ENCODE measurements at regions not wholly inside any gene's neighbourhood (a gene's known extent, or its start where the extent isn't known, plus 50 kb on each side); places are given as distances from the start of the nearest gene placed in this dataset.

DNA sequence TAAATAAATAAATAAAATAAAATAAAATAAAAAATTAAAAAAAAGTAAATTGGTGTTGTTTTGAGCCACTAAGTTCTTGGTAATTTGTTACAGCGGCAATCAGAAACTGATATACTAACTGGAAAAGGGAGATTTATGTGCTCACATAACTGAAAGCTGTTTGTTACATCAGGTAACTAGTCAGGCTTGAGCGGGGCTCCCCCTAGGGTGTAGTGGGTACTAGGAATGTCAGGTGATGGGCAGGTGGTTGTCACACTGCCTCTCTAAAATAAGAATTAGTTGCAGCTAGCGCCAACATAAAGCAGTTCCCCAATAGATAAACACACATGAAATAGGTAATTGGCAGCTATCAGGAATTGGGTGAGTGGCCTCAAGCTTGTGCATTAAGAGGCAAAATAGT, 1336.9 kb downstream of the XPNPEP1 start:
- TF ChIP-seq, protein P1, sequence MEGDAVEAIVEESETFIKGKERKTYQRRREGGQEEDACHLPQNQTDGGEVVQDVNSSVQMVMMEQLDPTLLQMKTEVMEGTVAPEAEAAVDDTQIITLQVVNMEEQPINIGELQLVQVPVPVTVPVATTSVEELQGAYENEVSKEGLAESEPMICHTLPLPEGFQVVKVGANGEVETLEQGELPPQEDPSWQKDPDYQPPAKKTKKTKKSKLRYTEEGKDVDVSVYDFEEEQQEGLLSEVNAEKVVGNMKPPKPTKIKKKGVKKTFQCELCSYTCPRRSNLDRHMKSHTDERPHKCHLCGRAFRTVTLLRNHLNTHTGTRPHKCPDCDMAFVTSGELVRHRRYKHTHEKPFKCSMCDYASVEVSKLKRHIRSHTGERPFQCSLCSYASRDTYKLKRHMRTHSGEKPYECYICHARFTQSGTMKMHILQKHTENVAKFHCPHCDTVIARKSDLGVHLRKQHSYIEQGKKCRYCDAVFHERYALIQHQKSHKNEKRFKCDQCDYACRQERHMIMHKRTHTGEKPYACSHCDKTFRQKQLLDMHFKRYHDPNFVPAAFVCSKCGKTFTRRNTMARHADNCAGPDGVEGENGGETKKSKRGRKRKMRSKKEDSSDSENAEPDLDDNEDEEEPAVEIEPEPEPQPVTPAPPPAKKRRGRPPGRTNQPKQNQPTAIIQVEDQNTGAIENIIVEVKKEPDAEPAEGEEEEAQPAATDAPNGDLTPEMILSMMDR (conservative IDR thresholded peaks at IDR 0.05; ENCODE audit: low read length): no peak
- TF ChIP-seq EZH2phosphoT487 (IDR thresholded peaks at IDR 0.05; ENCODE audit: borderline replicate concordance): no peak
- H3K9me2 ChIP-seq (replicated peaks; ENCODE audit: low read depth, low read length): no peaks in the 10 kb centered on the region
- no peaks in the 10 kb centered on the region for H3K79me2 ChIP-seq (ENCODE audit: insufficient read depth, low read length)
- no peak overlapping the region for H3K9ac ChIP-seq (ENCODE audit: low read depth, low read length, poor library complexity, severe bottlenecking)
- no peaks in the 10 kb centered on the region for H3K9me3 ChIP-seq (ENCODE audit: insufficient read depth, low read depth, low read length)
- no peaks in the 10 kb centered on the region for H4K20me1 ChIP-seq (ENCODE audit: insufficient read depth, low read length, poor library complexity, severe bottlenecking)
- H2AFZ ChIP-seq (ENCODE audit: low read length): no peak overlapping the region
- H3K4me3 ChIP-seq (ENCODE audit: low read length, poor library complexity, severe bottlenecking): no peak overlapping the region
- no peaks in the 10 kb centered on the region for H3K4me1 ChIP-seq (ENCODE audit: insufficient read depth, low read length, poor library complexity, severe bottlenecking)
- no peaks in the 10 kb centered on the region for H3F3A ChIP-seq (ENCODE audit: low read depth)
- no peaks in the 10 kb centered on the region for H3K27me3 ChIP-seq (ENCODE audit: insufficient read depth, low read length, poor library complexity, severe bottlenecking)
- H3K36me3 ChIP-seq (ENCODE audit: insufficient read depth, low read length): no peaks in the 10 kb centered on the region
- H3K4me2 ChIP-seq (ENCODE audit: low read depth, low read length, poor library complexity, severe bottlenecking): no peak overlapping the region

DNA sequence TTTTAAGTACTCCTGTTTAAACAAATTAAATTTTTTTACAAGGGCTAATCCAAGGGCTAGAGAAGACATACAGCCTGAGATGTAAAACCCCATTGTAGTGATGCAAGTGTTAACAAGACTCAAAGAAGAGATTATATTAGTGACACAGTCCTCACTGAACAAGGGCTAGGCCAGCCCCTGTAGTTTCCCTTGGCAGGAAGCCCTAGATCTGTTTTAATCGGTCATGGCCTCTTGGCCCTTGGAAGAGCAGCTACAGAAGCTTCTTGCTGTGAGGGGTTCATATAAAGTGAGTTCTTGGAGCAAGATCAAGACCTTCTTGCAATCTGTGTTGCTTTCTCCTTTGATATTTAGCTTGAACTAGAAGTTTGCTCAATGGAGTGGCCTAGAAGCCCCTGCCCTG, 1339.4 kb downstream of the XPNPEP1 start:
- H3K9me3 ChIP-seq (ENCODE audit: insufficient read depth, low read depth, low read length): no peaks in the 10 kb centered on the region
- H3K79me2 ChIP-seq (ENCODE audit: insufficient read depth, low read length): no peaks in the 10 kb centered on the region
- H3K27me3 ChIP-seq (ENCODE audit: insufficient read depth, low read length, poor library complexity, severe bottlenecking): no peaks in the 10 kb centered on the region
- H3K4me1 ChIP-seq (ENCODE audit: insufficient read depth, low read length, poor library complexity, severe bottlenecking): no peaks in the 10 kb centered on the region
- H3K4me2 ChIP-seq (ENCODE audit: low read depth, low read length, poor library complexity, severe bottlenecking): no peak overlapping the region
- no peak overlapping the region for H3K9ac ChIP-seq (ENCODE audit: low read depth, low read length, poor library complexity, severe bottlenecking)
- H3K9me2 ChIP-seq (replicated peaks; ENCODE audit: low read depth, low read length): no peaks in the 10 kb centered on the region
- no peaks in the 10 kb centered on the region for H4K20me1 ChIP-seq (ENCODE audit: insufficient read depth, low read length, poor library complexity, severe bottlenecking)
- no peaks in the 10 kb centered on the region for H3F3A ChIP-seq (ENCODE audit: low read depth)
- no peaks in the 10 kb centered on the region for H3K36me3 ChIP-seq (ENCODE audit: insufficient read depth, low read length)
- TF ChIP-seq EZH2phosphoT487 (IDR thresholded peaks at IDR 0.05; ENCODE audit: borderline replicate concordance): no peak
- H3K4me3 ChIP-seq (ENCODE audit: low read length, poor library complexity, severe bottlenecking): no peak overlapping the region
- H2AFZ ChIP-seq (ENCODE audit: low read length): no peak overlapping the region

DNA sequence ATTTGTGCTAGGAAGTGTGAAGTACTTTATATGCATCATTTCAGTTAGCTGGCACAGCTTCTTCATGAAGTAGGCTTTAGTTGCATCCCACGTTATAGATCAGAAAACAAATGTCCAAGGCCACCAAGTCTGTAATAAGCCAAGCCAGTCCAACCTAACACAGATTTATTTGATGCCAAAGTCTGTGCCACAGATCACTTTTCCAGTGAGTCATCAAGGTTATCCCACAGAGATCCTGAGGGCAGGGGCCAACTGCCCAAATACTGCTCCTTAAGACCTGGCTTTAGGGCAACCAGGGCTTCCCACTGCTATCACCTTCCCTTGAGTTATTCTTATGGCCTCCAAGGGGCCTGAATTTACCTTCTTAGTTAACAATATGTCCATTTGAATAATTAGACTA, 1340.4 kb downstream of the XPNPEP1 start:
- Histone ChIP-seq H2AFZ (ENCODE audit: low read length) (no peak overlapping the region), H3K27me3 (ENCODE audit: insufficient read depth, low read length, poor library complexity, severe bottlenecking) (no peaks in the 10 kb centered on the region), H3K9me2 (replicated peaks; ENCODE audit: low read depth, low read length) (no peaks in the 10 kb centered on the region), H3K4me1 (ENCODE audit: insufficient read depth, low read length, poor library complexity, severe bottlenecking) (no peaks in the 10 kb centered on the region), H3K4me2 (ENCODE audit: low read depth, low read length, poor library complexity, severe bottlenecking) (no peak overlapping the region), H3F3A (ENCODE audit: low read depth) (no peaks in the 10 kb centered on the region), H3K36me3 (ENCODE audit: insufficient read depth, low read length) (no peaks in the 10 kb centered on the region), H3K9ac (ENCODE audit: low read depth, low read length, poor library complexity, severe bottlenecking) (no peak overlapping the region), H3K79me2 (ENCODE audit: insufficient read depth, low read length) (no peaks in the 10 kb centered on the region), H3K4me3 (ENCODE audit: low read length, poor library complexity, severe bottlenecking) (no peak overlapping the region), H3K9me3 (ENCODE audit: insufficient read depth, low read depth, low read length) (no peaks in the 10 kb centered on the region), H4K20me1 (ENCODE audit: insufficient read depth, low read length, poor library complexity, severe bottlenecking) (no peaks in the 10 kb centered on the region)
- TF ChIP-seq EZH2phosphoT487 (IDR thresholded peaks at IDR 0.05; ENCODE audit: borderline replicate concordance): no peak
- TF ChIP-seq, protein P1 (conservative IDR thresholded peaks at IDR 0.05; ENCODE audit: low read length): no peak

DNA sequence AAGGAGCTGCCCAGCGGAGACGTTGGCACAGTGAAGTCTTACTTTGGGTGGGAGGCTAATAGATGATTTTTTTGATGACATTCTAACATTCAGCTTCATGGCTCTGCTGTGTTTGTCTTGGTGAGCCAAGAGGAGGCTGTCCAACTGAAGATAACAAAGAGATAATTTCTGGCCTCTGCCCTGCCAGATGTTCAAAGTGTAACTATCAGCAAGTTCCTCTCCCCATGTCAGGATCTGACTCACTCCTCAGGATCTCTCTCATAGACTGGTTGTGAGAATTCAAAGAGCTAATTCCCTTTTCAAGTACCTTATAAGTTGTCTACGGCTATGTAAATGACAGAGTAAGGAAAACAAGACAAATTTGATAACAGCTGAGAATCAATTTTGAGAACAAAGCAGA, 1340.9 kb downstream of the XPNPEP1 start:
- Histone ChIP-seq H3F3A (ENCODE audit: low read depth) (no peaks in the 10 kb centered on the region), H3K9me3 (ENCODE audit: insufficient read depth, low read depth, low read length) (no peaks in the 10 kb centered on the region), H3K9me2 (replicated peaks; ENCODE audit: low read depth, low read length) (no peaks in the 10 kb centered on the region), H3K4me3 (ENCODE audit: low read length, poor library complexity, severe bottlenecking) (no peak overlapping the region), H3K9ac (ENCODE audit: low read depth, low read length, poor library complexity, severe bottlenecking) (no peak overlapping the region), H3K27me3 (ENCODE audit: insufficient read depth, low read length, poor library complexity, severe bottlenecking) (no peaks in the 10 kb centered on the region), H3K4me1 (ENCODE audit: insufficient read depth, low read length, poor library complexity, severe bottlenecking) (no peaks in the 10 kb centered on the region), H3K79me2 (ENCODE audit: insufficient read depth, low read length) (no peaks in the 10 kb centered on the region), H3K4me2 (ENCODE audit: low read depth, low read length, poor library complexity, severe bottlenecking) (no peak overlapping the region), H4K20me1 (ENCODE audit: insufficient read depth, low read length, poor library complexity, severe bottlenecking) (no peaks in the 10 kb centered on the region), H3K36me3 (ENCODE audit: insufficient read depth, low read length) (no peaks in the 10 kb centered on the region), H2AFZ (ENCODE audit: low read length) (no peak overlapping the region)
- TF ChIP-seq EZH2phosphoT487 (IDR thresholded peaks at IDR 0.05; ENCODE audit: borderline replicate concordance): no peak
- TF ChIP-seq, protein P1 (conservative IDR thresholded peaks at IDR 0.05; ENCODE audit: low read length): no peak

All from Loucy (cell line).